B cell (primary cell): ENCODE measurements at regions not wholly inside any gene's neighbourhood (a gene's known extent, or its start where the extent isn't known, plus 50 kb on each side); places are given as distances from the start of the nearest gene placed in this dataset.

ENCODE experiments used
- ATAC-seq: fragments of 200-7000 bp; cut with Tn5 transposase; one replicate; pipeline ENCODE4 v1.10.0; 2021; ENCODE audit warnings: low read depth, mild to moderate bottlenecking, moderate number of reproducible peaks, moderate library complexity
- CTCF ChIA-PET: fragments of 350-600 bp; sonication (Branson Sonifier 250); formaldehyde crosslinking; loops from one replicate; lab custom pipeline; 2021; ENCODE audit warnings: antibody characterized with exemption, inconsistent platforms; lab: Charles Lee
- POLR2A ChIA-PET: fragments of 350-600 bp; sonication (Branson Sonifier 250); formaldehyde crosslinking; loops from one replicate; lab custom pipeline; 2021; ENCODE audit warnings: antibody characterized with exemption; lab: Charles Lee
- DNase-seq: peaks from one replicate; pipeline ENCODE4 v3.0.0; 2013
- H2AFZ ChIP-seq: 2 replicates; pipeline ENCODE4 v1.6.1; 2012; ENCODE audit warnings: mild to moderate bottlenecking, low read depth, low read length; ENCODE audit not compliant: insufficient read depth, poor library complexity, severe bottlenecking
- H3K27ac ChIP-seq, 2 donors: 1 replicate in 1 of 2; 2 replicates in 1 of 2; pipeline ENCODE4 v1.5.1; 2012 to 2013; ENCODE audit warnings: low read length in 2 of 2, mild to moderate bottlenecking in 2 of 2, moderate library complexity in 1 of 2
- H3K27me3 ChIP-seq, 4 experiments: fragments of 200-600 bp in 1 of 4; sonication (generic) in 1 of 4; replicated peaks in 1 of 4; 1 replicate in 2 of 4; 2 replicates in 2 of 4; pipeline versions ENCODE4 v1.6.1 to v1.7.0; 2013 to 2016; ENCODE audit warnings: low read length in 3 of 4, mild to moderate bottlenecking in 2 of 4, mixed read lengths in 1 of 4, moderate library complexity in 1 of 4; ENCODE audit not compliant: insufficient read depth in 4 of 4, control insufficient read depth in 3 of 4; ENCODE audit errors: control extremely low read depth in 1 of 4
- H3K36me3 ChIP-seq, 2 experiments: replicated peaks in 1 of 2; 1 replicate in 1 of 2; 2 replicates in 1 of 2; pipeline versions ENCODE4 v1.6.1 to v1.7.1; 2013; ENCODE audit warnings: low read length in 1 of 2; ENCODE audit not compliant: insufficient read depth in 2 of 2, control insufficient read depth in 1 of 2; ENCODE audit errors: control extremely low read depth in 1 of 2, extremely low read depth in 1 of 2
- H3K4me1 ChIP-seq, 2 donors: fragments of 200-600 bp in 1 of 2; sonication (generic) in 1 of 2; 1 replicate in 1 of 2; 2 replicates in 1 of 2; pipeline versions ENCODE4 v1.5.1 to v1.6.1; 2013 to 2017; ENCODE audit warnings: low read length in 2 of 2; ENCODE audit not compliant: control insufficient read depth in 2 of 2, insufficient read depth in 2 of 2
- H3K4me2 ChIP-seq: replicated peaks from 2 replicates; pipeline ENCODE3; 2012; ENCODE audit warnings: mild to moderate bottlenecking, low read depth, low read length; ENCODE audit not compliant: poor library complexity, severe bottlenecking
- H3K4me3 ChIP-seq, 5 experiments: fragments of 200-600 bp in 1 of 5; sonication (generic) in 1 of 5; 1 replicate in 3 of 5; 2 replicates in 2 of 5; pipeline versions ENCODE4 v1.5.1 to v1.7.0; 2011 to 2016; ENCODE audit warnings: low read length in 4 of 5, mild to moderate bottlenecking in 4 of 5, low read depth in 2 of 5, control low read depth in 1 of 5, moderate library complexity in 1 of 5; ENCODE audit not compliant: insufficient read depth in 1 of 5; ENCODE audit errors: control extremely low read depth in 1 of 5, extremely low read depth in 1 of 5
- H3K79me2 ChIP-seq: fragments of 200-600 bp; sonication (generic); one replicate; pipeline ENCODE4 v1.6.0; 2016; ENCODE audit warnings: low read length; ENCODE audit not compliant: control insufficient read depth, insufficient read depth
- H3K9ac ChIP-seq: fragments of 200-600 bp; sonication (generic); 2 replicates; pipeline ENCODE4 v1.6.1; 2017; ENCODE audit warnings: mild to moderate bottlenecking, low read length, moderate library complexity
- H3K9me3 ChIP-seq, 3 donors: one replicate each; pipeline versions ENCODE4 v1.6.1 to v1.7.1; 2013; ENCODE audit warnings: low read length in 2 of 3; ENCODE audit not compliant: control insufficient read depth in 2 of 3, insufficient read depth in 1 of 3; ENCODE audit errors: control extremely low read depth in 1 of 3
- H4K20me1 ChIP-seq: 2 replicates; pipeline ENCODE4 v1.6.0; 2012; ENCODE audit warnings: mild to moderate bottlenecking, low read length; ENCODE audit not compliant: insufficient read depth, control insufficient read depth, poor library complexity, severe bottlenecking
- H3K27ac Mint-ChIP-seq: one replicate; pipeline ENCODE4 v1.8.0; 2021; ENCODE audit warnings: mixed read lengths
- H3K27me3 Mint-ChIP-seq: one replicate; pipeline ENCODE4 v1.8.0; 2021; ENCODE audit warnings: mixed read lengths
- H3K4me1 Mint-ChIP-seq: one replicate; pipeline ENCODE4 v1.8.0; 2021; ENCODE audit warnings: mixed read lengths
- H3K4me3 Mint-ChIP-seq: one replicate; pipeline ENCODE4 v1.8.0; 2021; ENCODE audit warnings: mixed read lengths
- H3K9me3 Mint-ChIP-seq: one replicate; pipeline ENCODE4 v1.8.0; 2022; ENCODE audit warnings: mixed read lengths; ENCODE audit not compliant: insufficient read depth
- CTCF ChIP-seq: fragments of 200-600 bp; IDR thresholded peaks from one replicate; pipeline ENCODE4 v1.8.0; 2022; ENCODE audit warnings: antibody characterized with exemption, mild to moderate bottlenecking
- EZH2 ChIP-seq: IDR thresholded peaks from 2 replicates; pipeline ENCODE4 v1.6.1; 2012; ENCODE audit warnings: borderline replicate concordance, low read depth, mild to moderate bottlenecking, moderate library complexity, low read length; ENCODE audit not compliant: insufficient read depth, poor library complexity, severe bottlenecking
- WGBS: methylation state at CpG from one replicate; pipeline ENCODE4 v1.1.5; 2013; ENCODE audit warnings: missing lambda C conversion rate; ENCODE audit not compliant: insufficient coverage; 5-methylcytosine and 5-hydroxymethylcytosine counted together
- intact Hi-C: fragments of 100-400 bp; cut with micrococcal nuclease; formaldehyde crosslinking; loops from one replicate; pipeline ENCODE4 v1.10.0; 2022

DNA sequence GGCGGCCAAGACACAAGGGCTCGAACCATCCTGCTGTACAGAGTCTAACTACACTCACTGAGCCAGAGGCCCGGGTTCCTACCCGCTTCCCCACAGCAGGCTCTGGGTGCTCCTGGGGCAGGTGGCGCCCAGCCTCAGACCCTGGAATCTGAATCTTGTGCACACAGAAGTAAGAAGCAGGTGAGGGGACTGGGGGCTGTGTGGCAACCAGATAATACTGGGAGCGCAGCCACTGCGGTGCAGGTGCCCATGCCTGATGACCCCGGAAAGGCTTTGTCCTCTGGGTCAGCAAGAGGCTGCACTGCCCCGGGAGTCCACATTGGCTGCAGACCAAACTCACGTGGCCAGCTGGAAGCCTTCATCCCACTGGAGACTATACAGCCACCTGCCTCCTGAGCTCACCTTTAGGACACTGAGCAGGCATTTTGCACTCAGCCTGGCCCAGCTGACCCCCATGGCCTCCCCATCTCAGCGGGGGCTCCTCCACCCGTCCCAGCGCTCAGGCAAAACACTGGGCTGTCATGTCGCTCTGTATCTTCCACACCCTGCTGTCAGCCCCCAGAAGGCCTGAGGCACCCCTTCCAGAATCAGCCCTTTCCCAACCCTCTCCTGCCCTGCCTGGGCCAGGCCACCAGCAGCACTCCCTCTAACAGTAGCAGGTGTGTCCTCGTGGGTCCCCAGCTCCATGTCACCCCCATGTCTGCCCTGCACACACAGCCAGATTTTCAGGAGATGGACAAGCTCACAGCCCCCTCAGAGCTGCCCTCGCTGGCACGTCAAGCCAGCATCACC lies 101.0 kb upstream of the IQSEC1 start:
- no peaks in the 10 kb centered on the region for H3K4me1 Mint-ChIP-seq
- H3K4me3 Mint-ChIP-seq: no peak overlapping the region
- intact Hi-C loops: no loop called here
- Histone ChIP-seq H3K79me2 (no peaks in the 10 kb centered on the region), H3K4me3 (no peak overlapping the region), H2AFZ (no peak overlapping the region), H3K4me1 (no peaks in the 10 kb centered on the region), H4K20me1 (no peaks in the 10 kb centered on the region), H3K9ac (no peak overlapping the region), H3K27ac (no peak overlapping the region), H3K9me3 (peaks cover 0 to 25% (median 12%) of the 10 kb centered on the region in 3 donors), H3K36me3 (no peaks in the 10 kb centered on the region), H3K27me3 (no peaks in the 10 kb centered on the region), H3K4me2 (no peak overlapping the region)
- H3K9me3 Mint-ChIP-seq: peaks cover 8% of the 10 kb centered on the region
- ATAC-seq: no peak
- 93% methylated on average over 17 of the region's 17 CpGs for WGBS
- ChIA-PET POLR2A (no interaction called here), CTCF (no interaction called here)
- H3K27me3 Mint-ChIP-seq: peaks cover 7% of the 10 kb centered on the region
- no peak for TF ChIP-seq CTCF
- TF ChIP-seq EZH2: no peak
- H3K27ac Mint-ChIP-seq: no peak overlapping the region
- no peak for DNase-seq

DNA sequence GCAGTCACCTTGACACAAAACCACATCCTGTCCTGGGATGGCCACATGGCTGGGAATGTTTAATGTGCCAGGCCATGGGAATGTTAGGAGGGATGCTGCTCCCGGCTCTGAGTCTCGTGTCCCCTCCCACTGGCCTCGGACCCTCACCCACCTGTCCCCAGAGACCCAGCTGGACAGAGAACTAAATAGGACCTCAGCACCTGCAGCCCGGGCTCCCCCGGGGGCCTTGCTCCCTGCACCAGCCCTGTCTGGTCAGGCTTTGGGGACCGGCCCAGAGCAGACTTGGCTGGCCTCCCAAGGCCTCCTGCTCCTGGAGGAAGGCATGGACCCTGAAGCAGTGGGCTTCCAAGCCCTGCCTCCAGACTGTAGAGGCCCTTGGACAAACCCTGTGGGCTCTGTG lies 100.0 kb upstream of the IQSEC1 start:
- TF ChIP-seq EZH2 (no peak), CTCF (no peak)
- peaks cover 10% of the 10 kb centered on the region for H3K27me3 Mint-ChIP-seq
- Histone ChIP-seq H3K9ac (no peak overlapping the region), H3K36me3 (no peaks in the 10 kb centered on the region), H3K79me2 (no peaks in the 10 kb centered on the region), H3K4me3 (no peak overlapping the region), H3K4me2 (no peak overlapping the region), H3K4me1 (no peaks in the 10 kb centered on the region), H3K9me3 (peaks cover 0 to 17% (median 2%) of the 10 kb centered on the region in 3 donors), H3K27ac (no peak overlapping the region), H3K27me3 (no peaks in the 10 kb centered on the region), H4K20me1 (no peaks in the 10 kb centered on the region), H2AFZ (no peak overlapping the region)
- POLR2A ChIA-PET: no interaction called here
- intact Hi-C loops: no loop called here
- no peak overlapping the region for H3K27ac Mint-ChIP-seq
- no peak for ATAC-seq
- 82% methylated on average over 5 of the region's 6 CpGs for WGBS
- DNase-seq: no peak
- H3K4me3 Mint-ChIP-seq: no peak overlapping the region
- H3K9me3 Mint-ChIP-seq: peaks cover 3% of the 10 kb centered on the region
- H3K4me1 Mint-ChIP-seq: no peaks in the 10 kb centered on the region
- CTCF ChIA-PET: no interaction called here
